ENCODE measurements at regions not wholly inside any gene's neighbourhood (a gene's known extent, or its start where the extent isn't known, plus 50 kb on each side); places are given as distances from the start of the nearest gene placed in this dataset.
A peak's percentile ranks its signal among the peaks of the same experiment; 100 is the strongest.

GRCh38 chr11:71201936-71202597 is 50.3 kb downstream of the SHANK2 start:
- no peak for DNase-seq

- no peak for DNase-seq
Observed at GRCh38 chr11:71201231-71201630, 51.1 kb downstream of the SHANK2 start.

- DNase-seq, result no peak
Observed at GRCh38 chr11:71200761-71201160, 51.6 kb downstream of the SHANK2 start.

- DNase-seq, result no peak
Observed at GRCh38 chr11:71200172-71200716, 52.1 kb downstream of the SHANK2 start.

- DNase-seq, result no peak
Observed at GRCh38 chr11:71199226-71199820, 53.1 kb downstream of the SHANK2 start.

GRCh38 chr11:71198823-71199165 is 53.6 kb downstream of the SHANK2 start:
- no peak for DNase-seq

- DNase-seq, result no peak
Observed at GRCh38 chr11:71198141-71198822, 54.1 kb downstream of the SHANK2 start.

- DNase-seq, result no peak
Observed at GRCh38 chr11:71197096-71197495, 55.3 kb downstream of the SHANK2 start.

GRCh38 chr11:71194710-71195109 is 57.7 kb downstream of the SHANK2 start:
- DNase-seq, result no peak

GRCh38 chr11:71193431-71193830 is 58.9 kb downstream of the SHANK2 start:
- DNase-seq, result no peak

GRCh38 chr11:71192629-71193028 is 59.7 kb downstream of the SHANK2 start:
- DNase-seq, result no peak

GRCh38 chr11:71191201-71191600 is 61.2 kb downstream of the SHANK2 start:
- no peak for DNase-seq

- DNase-seq, result no peak
Observed at GRCh38 chr11:71190551-71190950, 61.8 kb downstream of the SHANK2 start.

- no peak for DNase-seq
Observed at GRCh38 chr11:71189768-71190315, 62.5 kb downstream of the SHANK2 start.

GRCh38 chr11:71188886-71189767 is 63.2 kb downstream of the SHANK2 start:
- DNase-seq, result no peak

GRCh38 chr11:71188073-71188472 is 64.3 kb downstream of the SHANK2 start:
- no peak for DNase-seq

GRCh38 chr11:71186806-71187205 is 65.6 kb downstream of the SHANK2 start:
- no peak for DNase-seq

GRCh38 chr11:71185411-71185810 is 67.0 kb downstream of the SHANK2 start:
- no peak for DNase-seq

GRCh38 chr11:71184421-71185210 is 67.8 kb downstream of the SHANK2 start:
- no peak for DNase-seq

- DNase-seq, result no peak
Observed at GRCh38 chr11:71183878-71184277, 68.5 kb downstream of the SHANK2 start.

- peak; percentile 29 for DNase-seq
Observed at GRCh38 chr11:71182791-71183677, 69.3 kb downstream of the SHANK2 start.

Measured in SHP77 treated with DMSO at 0.1 percent for 48 hours (cell line).